Right lobe of liver (tissue), 4 donors: ENCODE measurements at regions not wholly inside any gene's neighbourhood (a gene's known extent, or its start where the extent isn't known, plus 50 kb on each side); places are given as distances from the start of the nearest gene placed in this dataset.

Experiments used
- CTCF ChIP-seq, 4 donors: fragments of 200-600 bp in 3 of 4; fragments of 450-650 bp in 1 of 4; IDR thresholded peaks; one replicate each; pipeline versions ENCODE4 v1.5.1 to v1.8.0; 2016 to 2022; ENCODE audit warnings: antibody characterized with exemption in 4 of 4, mild to moderate bottlenecking in 2 of 4
- POLR2A ChIP-seq: fragments of 450-650 bp; IDR thresholded peaks from one replicate; pipeline ENCODE4 v1.6.1; 2017; ENCODE audit warnings: antibody characterized with exemption, mild to moderate bottlenecking
- donor health status: DM: no; HTN: no; CAD: no.
- donor health status: DM: no; HTN: no; CAD: no.
- donor health status: DM: no; HTN: yes; CAD: no.

- TF ChIP-seq CTCF (IDR thresholded peaks at IDR 0.05) (no peak), POLR2A (no peak)
Measured at GRCh38 chr12:24473097-24473496, 475.8 kb downstream of the BCAT1 start.
